Effector CD8-positive, alpha-beta T cell (primary cell): ENCODE measurements at regions not wholly inside any gene's neighbourhood (a gene's known extent, or its start where the extent isn't known, plus 50 kb on each side); places are given as distances from the start of the nearest gene placed in this dataset.
"Not testable (repeated sequence)": the region's sequence is repeated elsewhere in the genome, so short reads cannot be mapped to it uniquely, and the experiment has no call there.

Experiments used
- DNase-seq: peaks from one replicate; lab custom pipeline; 2025; lab: John Stamatoyannopoulos, UW

DNA sequence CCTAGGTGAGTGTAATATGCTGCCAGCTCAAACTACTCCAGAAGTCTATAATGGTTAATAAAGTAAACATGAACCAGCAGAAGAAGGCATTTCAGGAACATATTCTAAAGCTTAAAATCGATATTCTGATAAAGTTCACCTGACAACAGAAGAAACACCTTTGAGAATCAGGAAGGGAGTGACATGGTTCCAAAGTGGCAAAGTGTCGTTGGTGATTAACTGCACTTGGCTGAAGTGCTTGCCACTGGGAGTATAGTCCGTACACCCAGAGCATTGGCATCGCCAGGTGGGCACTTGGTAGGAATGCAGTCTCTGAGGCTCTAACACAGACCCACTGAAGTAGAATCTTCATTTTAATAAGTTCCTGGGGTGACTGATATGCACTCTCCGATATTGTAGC is 76.0 kb upstream of the H2AZ1 start:
- DNase-seq, result no peak

DNA sequence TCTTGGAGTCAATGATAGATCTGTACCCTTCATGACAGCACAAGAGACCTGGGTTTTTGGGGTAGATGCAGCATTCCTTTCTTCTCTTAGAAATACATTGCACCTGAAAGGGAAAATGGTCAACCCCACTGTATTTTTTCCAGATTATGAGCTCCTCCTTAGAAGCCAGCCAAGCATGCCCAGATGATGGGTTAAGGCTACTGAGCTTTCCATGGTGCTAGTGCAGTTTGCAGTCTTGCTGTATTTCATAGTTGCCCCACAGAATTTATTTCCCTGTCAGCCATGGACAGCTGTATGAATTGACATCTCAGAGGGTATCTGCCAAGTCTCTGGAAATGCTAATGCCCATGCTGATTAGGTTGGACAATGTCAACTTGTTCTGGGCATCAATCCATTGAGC is 73.7 kb upstream of the H2AZ1 start:
- DNase-seq, result no peak

DNA sequence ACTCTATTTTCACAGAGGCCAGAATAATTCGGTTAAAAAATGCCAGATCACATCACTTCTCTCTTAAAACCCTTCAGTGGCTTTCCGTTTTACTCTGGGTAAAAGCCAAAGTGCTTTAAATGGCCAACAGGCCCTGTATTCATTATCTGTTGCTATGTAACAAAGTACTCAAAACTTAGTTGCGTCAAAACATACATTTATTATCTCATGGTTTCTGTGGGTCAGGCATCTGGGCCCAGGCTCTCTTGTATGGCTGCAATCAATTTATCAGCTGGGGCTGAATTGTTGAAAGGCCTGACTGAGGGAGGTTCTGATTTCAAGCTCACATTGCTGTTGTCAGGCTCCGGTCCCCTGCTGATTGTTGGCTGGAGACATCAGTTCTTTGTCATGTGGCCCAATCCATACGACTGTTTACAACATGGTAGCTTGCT is 72.7 kb upstream of the H2AZ1 start:
- DNase-seq, result no peak

- DNase-seq, result no peak
These were observed 69.7 kb upstream of the H2AZ1 start for GRCh38 chr4:100019821-100020220.

GRCh38 chr4:100017637-100018310 is 67.7 kb upstream of the H2AZ1 start:
- DNase-seq, result no peak

DNA sequence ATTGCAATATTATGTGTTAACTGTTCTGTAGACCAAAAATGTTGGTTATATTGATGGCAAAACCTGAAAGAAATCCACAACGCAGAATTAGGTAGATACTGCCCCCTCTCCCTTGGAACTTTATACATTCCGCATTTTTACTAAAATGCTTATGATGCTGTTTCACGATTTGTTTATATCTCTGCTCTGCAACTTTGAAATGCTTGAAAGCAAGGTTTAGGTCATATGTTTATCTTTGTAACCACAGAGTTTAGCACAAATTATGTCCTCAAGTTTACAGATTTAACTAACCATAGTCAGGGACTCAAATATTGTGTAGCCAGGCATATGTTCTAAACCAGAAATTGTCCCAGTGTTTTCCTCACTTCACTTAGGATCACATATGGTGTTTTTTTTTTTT is 66.1 kb upstream of the H2AZ1 start:
- DNase-seq, result no peak

DNA sequence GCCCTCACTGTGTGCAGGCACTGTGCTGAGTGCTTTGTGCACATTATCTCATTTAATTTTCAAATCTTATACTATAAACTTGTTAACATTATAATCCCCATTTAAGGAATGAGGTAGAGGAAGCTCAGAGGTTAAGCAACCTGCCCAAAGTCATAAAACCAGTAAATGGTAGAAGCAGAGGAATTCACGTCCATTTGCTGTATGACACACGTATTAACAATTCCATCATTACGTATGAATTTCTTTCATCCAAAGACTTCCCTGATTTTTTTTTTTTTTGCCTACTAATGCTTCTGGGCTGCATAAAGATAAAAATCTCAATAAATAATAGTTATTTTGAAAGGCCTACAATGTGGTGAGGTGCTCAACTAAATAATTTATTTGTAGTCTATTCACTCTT is 64.5 kb upstream of the H2AZ1 start:
- DNase-seq, result no peak

DNA sequence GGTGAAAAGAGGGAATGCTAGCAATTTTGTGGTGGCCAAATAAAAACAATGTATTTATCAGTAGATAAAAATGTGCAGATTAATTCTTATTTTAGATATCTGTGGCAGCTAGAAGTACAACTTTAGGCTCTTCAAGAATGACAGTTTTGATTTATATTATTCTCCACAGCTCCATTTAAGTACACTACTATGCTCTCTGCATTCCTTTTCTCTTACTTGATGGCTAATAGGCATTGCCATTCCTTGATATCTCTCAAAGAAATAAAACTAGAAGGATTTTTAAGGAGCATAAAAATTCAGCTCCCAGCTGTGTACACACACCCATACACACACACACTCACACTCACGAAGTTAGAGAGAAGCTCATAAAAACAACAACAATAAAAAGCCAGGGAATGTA is 59.4 kb upstream of the H2AZ1 start:
- no peak for DNase-seq

- no peak for DNase-seq
These were observed 58.0 kb upstream of the H2AZ1 start for GRCh38 chr4:100008048-100008447.

GRCh38 chr4:100006161-100006560 is 56.1 kb upstream of the H2AZ1 start:
- not testable (repeated sequence) for DNase-seq
